Epithelial cell of proximal tubule (primary cell): ENCODE measurements at regions not wholly inside any gene's neighbourhood (a gene's known extent, or its start where the extent isn't known, plus 50 kb on each side); places are given as distances from the start of the nearest gene placed in this dataset.

Experiments used
- DNase-seq: peaks from one replicate; pipeline ENCODE4 v3.0.0-alpha.2; 2011; ENCODE audit warnings: low read depth
- H3K4me3 ChIP-seq: 2 replicates; pipeline ENCODE4 v1.5.1; 2011; ENCODE audit warnings: low read depth, mild to moderate bottlenecking, low read length
- TF ChIP-seq, protein P1 (sequence below): conservative IDR thresholded peaks from 2 replicates; pipeline ENCODE4 v1.5.1; 2012; ENCODE audit warnings: low read depth, mild to moderate bottlenecking, low read length

DNA sequence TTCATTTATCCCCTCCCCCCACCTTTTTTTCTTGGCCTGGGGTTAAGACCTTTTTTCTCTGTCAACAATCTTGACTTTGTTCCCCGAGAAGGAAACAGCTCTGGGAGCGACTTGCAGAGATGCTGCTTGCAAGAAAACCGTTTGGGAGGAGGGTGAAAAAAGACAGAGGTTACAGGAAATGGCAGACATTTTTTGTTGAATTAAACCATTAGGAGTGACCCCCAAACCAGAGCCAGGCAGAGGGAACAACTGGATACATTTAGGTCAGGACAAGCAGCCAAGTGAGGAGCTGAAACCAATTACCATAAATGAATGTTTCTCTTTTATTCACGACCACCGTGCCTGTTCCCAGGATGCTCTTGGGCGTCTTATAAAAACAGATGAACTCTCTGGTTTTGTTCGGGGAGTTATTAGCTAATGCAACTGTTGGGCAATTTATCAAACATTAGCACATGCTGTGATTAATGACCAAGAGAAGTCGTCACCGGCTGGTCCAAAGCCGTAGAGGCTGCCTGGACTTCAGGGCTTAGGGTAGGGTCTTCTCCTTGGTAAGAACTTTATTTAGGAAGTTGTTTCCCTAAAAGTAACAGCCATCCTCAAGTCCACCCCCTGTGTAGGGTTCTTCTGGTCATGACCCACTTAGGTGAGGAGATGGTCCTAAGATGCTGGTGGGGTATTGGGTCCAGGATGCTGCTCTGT is 141.0 kb downstream of the FOXD2 start:
- DNase-seq: no peak
- TF ChIP-seq, protein P1, sequence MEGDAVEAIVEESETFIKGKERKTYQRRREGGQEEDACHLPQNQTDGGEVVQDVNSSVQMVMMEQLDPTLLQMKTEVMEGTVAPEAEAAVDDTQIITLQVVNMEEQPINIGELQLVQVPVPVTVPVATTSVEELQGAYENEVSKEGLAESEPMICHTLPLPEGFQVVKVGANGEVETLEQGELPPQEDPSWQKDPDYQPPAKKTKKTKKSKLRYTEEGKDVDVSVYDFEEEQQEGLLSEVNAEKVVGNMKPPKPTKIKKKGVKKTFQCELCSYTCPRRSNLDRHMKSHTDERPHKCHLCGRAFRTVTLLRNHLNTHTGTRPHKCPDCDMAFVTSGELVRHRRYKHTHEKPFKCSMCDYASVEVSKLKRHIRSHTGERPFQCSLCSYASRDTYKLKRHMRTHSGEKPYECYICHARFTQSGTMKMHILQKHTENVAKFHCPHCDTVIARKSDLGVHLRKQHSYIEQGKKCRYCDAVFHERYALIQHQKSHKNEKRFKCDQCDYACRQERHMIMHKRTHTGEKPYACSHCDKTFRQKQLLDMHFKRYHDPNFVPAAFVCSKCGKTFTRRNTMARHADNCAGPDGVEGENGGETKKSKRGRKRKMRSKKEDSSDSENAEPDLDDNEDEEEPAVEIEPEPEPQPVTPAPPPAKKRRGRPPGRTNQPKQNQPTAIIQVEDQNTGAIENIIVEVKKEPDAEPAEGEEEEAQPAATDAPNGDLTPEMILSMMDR: no peak
- no peak overlapping the region for H3K4me3 ChIP-seq

DNA sequence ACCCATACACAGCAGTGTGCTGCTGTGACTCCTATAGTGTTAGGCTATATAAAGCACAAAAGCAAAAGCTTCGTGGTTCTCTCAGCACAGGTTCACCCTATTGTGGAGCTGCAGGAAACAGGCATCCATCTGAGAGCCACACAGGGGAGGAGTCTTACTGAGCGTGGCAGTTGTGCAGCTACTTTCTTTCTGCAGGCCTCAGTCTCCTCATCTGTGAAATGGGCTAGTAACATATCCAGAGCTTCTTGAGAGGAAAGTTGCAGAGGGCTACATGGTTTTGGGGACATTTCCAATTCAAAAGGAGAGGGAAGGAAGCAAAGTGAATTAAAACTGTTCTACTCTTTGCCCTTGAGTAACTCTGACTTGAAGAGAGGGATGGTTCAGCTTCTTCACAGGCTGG is 142.0 kb downstream of the FOXD2 start:
- TF ChIP-seq, protein P1: no peak
- no peak overlapping the region for H3K4me3 ChIP-seq
- no peak for DNase-seq

DNA sequence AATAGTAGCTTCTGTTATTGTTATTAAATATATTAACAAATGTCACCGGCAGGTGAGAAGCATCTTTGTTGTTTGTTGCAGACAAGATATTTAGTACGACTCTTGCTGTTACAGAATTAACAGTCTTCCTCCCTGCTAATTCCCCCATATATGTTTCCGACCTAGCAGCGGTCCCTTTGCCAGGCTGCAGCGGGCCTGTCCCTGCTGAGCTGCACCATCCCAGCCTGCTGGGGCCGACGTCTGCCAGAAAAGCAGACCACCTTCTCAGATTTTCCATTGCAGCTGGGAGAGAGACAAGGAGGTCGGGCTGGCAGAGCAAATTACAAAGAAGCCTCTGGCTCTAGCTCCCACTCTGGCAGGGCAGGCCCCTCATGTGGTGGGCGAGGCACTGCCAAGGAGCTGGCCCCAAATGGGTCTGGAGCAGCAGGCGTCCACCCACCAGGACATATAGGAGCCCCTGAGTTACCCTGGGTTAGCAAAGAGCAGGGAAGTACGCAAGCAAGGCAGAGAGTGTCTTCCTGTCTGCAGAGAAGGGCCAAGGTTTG is 142.7 kb downstream of the FOXD2 start:
- H3K4me3 ChIP-seq: no peak overlapping the region
- no peak for DNase-seq
- TF ChIP-seq, protein P1: no peak

DNA sequence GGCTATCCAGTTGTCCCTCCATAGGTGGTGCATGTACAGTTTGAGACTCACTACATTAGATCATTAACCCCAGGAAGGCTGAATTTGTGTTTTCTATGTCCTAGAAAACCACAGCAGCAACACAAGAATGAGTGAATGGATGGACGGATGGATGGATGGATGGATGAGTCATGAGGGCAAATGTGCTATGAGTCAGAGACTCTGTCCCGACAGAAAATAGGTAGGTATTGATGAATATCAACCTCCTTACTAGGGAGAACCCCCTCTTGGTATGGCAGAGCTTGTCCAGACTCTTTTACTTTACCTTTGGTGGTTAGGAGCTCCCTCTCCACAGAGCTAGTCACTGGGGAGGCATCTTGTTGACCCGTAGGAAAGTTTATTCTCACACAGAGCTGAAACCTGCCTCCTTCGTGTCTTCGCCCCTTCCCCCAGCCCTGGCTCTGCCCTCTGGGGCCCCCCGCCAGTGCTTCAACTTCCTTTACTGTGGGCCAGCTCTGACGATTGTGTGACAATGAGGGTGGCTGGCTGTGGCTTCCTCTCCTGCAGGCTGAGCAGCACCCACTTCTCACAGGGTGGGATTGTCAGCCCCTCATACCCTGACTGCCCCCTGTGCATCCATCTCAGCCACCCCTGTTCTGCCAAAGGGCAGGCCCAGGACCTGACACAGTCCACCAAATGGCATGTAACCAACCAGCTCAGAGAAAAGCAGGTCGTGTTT is 145.2 kb downstream of the FOXD2 start:
- TF ChIP-seq, protein P1: no peak

DNA sequence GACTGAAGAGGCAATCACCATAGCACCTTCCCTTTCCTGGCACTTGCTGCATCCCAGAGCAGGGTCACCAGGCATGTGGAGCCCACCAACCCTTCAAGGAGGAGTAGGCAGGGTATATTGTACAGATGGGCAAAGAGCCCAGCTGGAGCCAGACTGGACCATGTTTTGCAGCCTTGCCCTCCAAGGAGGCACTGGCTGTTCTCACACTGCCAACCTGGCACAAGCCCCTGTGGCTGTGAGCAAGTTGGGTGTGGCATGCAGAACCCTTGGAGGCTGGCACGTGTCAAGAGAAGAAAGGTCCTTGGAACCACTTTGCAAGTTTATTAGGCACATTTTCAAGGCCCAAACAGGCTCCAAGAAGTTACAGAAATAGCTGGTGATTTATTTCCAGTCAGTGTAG is 146.4 kb downstream of the FOXD2 start:
- no peak overlapping the region for H3K4me3 ChIP-seq
- no peak for DNase-seq
- TF ChIP-seq, protein P1: no peak

More for the DNA sequence above, 145.2 kb downstream of the FOXD2 start:
- DNase-seq: no peak
- H3K4me3 ChIP-seq: no peak overlapping the region

DNA sequence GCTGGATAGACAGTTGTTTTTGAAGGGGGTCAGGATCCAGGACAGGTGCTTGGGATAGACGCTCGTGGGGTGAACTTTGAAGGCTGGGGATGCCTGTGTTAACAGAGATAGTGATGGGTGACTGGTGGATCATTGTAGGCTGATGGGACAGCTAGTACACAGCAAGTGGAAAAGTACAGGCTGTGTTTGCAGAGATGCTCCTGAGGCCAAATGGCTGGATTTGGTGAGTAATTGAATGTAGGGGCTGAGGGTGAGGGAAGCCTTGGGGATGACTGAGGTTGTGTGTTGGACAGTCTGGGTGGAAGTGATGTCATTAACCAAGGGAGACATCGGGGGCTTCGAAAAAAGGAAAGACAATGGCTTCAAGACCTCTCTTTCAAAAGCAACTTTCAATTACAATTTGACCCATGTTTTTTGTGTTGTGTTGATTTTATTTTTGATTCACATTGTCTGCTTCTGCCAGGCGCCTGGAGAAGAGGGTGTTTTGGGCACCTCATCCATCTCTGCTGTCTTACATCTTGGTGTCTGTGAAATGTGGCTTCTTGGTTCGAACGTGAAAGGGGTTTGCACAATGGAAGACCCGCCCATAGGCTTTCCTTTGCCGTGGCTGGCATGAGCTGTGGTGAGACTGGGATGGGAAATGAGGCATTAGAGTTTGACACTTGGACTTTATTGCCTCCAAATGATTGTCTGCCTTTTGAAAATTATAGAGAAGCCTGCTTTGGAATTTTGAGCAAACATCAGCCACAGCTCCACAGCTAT is 147.5 kb downstream of the FOXD2 start:
- H3K4me3 ChIP-seq: no peak overlapping the region
- TF ChIP-seq, protein P1: no peak
- DNase-seq: no peak
